Astrocyte (in vitro differentiated cells and primary cell): ENCODE measurements at regions not wholly inside any gene's neighbourhood (a gene's known extent, or its start where the extent isn't known, plus 50 kb on each side); places are given as distances from the start of the nearest gene placed in this dataset.

Experiments used
- CTCF ChIP-seq: IDR thresholded peaks from 2 replicates; pipeline ENCODE4 v1.5.1; 2011; ENCODE audit warnings: low read depth, mild to moderate bottlenecking, inconsistent platforms, low read length, moderate library complexity; ENCODE audit not compliant: insufficient read depth
- EZH2 ChIP-seq: IDR thresholded peaks from 2 replicates; pipeline ENCODE4 v1.6.1; 2012; ENCODE audit warnings: mild to moderate bottlenecking, low read length, inconsistent platforms; ENCODE audit not compliant: insufficient read depth

- no peak for TF ChIP-seq CTCF
- TF ChIP-seq EZH2, result no peak
Observed at GRCh38 chr22:48652796-48653195, 1174.9 kb downstream of the BRD1 start.
